Uterus (tissue), 3 donors: ENCODE measurements at regions not wholly inside any gene's neighbourhood (a gene's known extent, or its start where the extent isn't known, plus 50 kb on each side); places are given as distances from the start of the nearest gene placed in this dataset.

ENCODE experiments used
- DNase-seq, 2 donors: peaks; one replicate each; pipeline ENCODE4 v3.0.0-alpha.2; 2019 to 2020
- H3K27ac ChIP-seq, 2 donors: fragments of 200-600 bp; sonication (generic); 1 replicate in 1 of 2; 2 replicates in 1 of 2; pipeline ENCODE4 v1.5.1; 2016 to 2018
- H3K27me3 ChIP-seq, 2 donors: fragments of 200-600 bp; sonication (generic); one replicate each; pipeline ENCODE4 v1.5.1; 2018 to 2019; ENCODE audit warnings: control low read depth in 1 of 2
- H3K36me3 ChIP-seq, 2 donors: fragments of 200-600 bp; sonication (generic); one replicate each; pipeline ENCODE4 v1.5.1; 2019; ENCODE audit warnings: control low read depth in 1 of 2
- H3K4me1 ChIP-seq, 2 donors: fragments of 200-600 bp; sonication (generic); one replicate each; pipeline ENCODE4 v1.5.1; 2018 to 2019; ENCODE audit warnings: control low read depth in 1 of 2
- H3K4me3 ChIP-seq, 2 donors: fragments of 200-600 bp; sonication (generic); 1 replicate in 1 of 2; 2 replicates in 1 of 2; pipeline ENCODE4 v1.5.1; 2018 to 2019; ENCODE audit warnings: mild to moderate bottlenecking in 1 of 2
- H3K9me3 ChIP-seq, 2 donors: fragments of 200-600 bp; sonication (generic); one replicate each; pipeline ENCODE4 v1.5.1; 2019; ENCODE audit warnings: control low read depth in 1 of 2
- POLR2A ChIP-seq, 2 donors: fragments of 450-650 bp; IDR thresholded peaks; one replicate each; pipeline ENCODE4 v1.6.1; 2016; ENCODE audit warnings: antibody characterized with exemption in 2 of 2, mild to moderate bottlenecking in 1 of 2, moderate library complexity in 1 of 2
- intact Hi-C: fragments of 100-400 bp; cut with DNase I; formaldehyde crosslinking; loops from one replicate; pipeline ENCODE4 v1.15.1; 2023; ENCODE audit warnings: low total_unique reads
- TF ChIP-seq, protein P1 (sequence below), 4 experiments: fragments of 200-600 bp in 2 of 4; fragments of 450-650 bp in 2 of 4; sonication (generic) in 2 of 4; IDR thresholded peaks; one replicate each; pipeline ENCODE4 v1.5.1; 2016 to 2019; ENCODE audit warnings: antibody characterized with exemption in 4 of 4, mild to moderate bottlenecking in 2 of 4, moderate library complexity in 1 of 4
- donor health status: DM: yes; HTN: yes; CAD: no.

DNA sequence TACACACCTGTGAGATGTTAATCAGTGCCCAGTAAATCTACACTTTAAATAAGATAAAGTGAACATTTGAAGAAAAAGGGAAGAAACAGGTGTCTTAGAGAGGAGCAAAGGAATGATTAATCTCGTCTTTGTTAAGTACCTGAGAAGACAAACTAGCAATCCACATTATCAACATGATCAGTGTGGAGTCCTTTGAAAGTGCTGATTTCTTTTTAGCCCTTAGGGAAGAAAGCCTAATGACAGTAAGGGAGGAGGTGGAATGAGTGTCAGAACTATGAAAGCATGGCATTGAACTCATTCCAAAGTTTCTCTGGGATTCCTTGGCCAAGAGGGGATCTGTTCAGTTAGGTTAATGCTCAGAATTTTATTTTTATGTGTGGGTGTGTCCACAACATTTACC is 1109.0 kb upstream of the ACO1 start:
- no peaks in the 10 kb centered on the region for H3K4me1 ChIP-seq
- H3K27ac ChIP-seq = no peak overlapping the region
- no peak overlapping the region for H3K4me3 ChIP-seq
- H3K9me3 ChIP-seq = no peaks in the 10 kb centered on the region
- TF ChIP-seq, protein P1, sequence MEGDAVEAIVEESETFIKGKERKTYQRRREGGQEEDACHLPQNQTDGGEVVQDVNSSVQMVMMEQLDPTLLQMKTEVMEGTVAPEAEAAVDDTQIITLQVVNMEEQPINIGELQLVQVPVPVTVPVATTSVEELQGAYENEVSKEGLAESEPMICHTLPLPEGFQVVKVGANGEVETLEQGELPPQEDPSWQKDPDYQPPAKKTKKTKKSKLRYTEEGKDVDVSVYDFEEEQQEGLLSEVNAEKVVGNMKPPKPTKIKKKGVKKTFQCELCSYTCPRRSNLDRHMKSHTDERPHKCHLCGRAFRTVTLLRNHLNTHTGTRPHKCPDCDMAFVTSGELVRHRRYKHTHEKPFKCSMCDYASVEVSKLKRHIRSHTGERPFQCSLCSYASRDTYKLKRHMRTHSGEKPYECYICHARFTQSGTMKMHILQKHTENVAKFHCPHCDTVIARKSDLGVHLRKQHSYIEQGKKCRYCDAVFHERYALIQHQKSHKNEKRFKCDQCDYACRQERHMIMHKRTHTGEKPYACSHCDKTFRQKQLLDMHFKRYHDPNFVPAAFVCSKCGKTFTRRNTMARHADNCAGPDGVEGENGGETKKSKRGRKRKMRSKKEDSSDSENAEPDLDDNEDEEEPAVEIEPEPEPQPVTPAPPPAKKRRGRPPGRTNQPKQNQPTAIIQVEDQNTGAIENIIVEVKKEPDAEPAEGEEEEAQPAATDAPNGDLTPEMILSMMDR (IDR thresholded peaks at IDR 0.05) = no peak
- TF ChIP-seq POLR2A (IDR thresholded peaks at IDR 0.05) = no peak
- DNase-seq = no peak
- intact Hi-C loops = no loop called here
- no peaks in the 10 kb centered on the region for H3K27me3 ChIP-seq
- H3K36me3 ChIP-seq = peaks cover 0 to 3% of the 10 kb centered on the region in 2 donors

DNA sequence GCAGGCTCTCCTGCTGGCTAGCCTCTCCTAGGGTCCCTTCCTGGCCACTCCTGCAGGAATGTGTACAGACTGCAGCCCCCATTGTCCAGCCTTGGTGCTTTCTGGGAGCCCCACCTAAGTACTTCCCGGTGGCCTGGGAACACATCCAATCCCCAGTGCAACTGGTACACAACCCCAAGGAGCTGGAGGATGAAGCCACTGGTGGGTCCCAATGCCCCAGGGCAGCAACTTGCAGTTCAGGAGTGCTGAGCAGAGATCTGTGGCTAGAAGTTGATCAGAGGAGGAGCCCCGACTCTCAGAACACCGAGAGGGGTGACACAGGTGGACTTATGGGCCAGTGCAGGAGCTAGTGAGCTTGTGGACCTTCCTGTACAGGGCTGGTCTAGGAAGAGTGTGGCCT is 1093.7 kb upstream of the ACO1 start:
- TF ChIP-seq, protein P1 (IDR thresholded peaks at IDR 0.05) = no peak
- TF ChIP-seq POLR2A (IDR thresholded peaks at IDR 0.05) = no peak
- intact Hi-C loops = no loop called here
- Histone ChIP-seq H3K27me3 (no peaks in the 10 kb centered on the region), H3K4me1 (no peaks in the 10 kb centered on the region), H3K4me3 (no peak overlapping the region), H3K27ac (no peak overlapping the region), H3K9me3 (no peaks in the 10 kb centered on the region), H3K36me3 (no peaks in the 10 kb centered on the region)
- DNase-seq = no peak

DNA sequence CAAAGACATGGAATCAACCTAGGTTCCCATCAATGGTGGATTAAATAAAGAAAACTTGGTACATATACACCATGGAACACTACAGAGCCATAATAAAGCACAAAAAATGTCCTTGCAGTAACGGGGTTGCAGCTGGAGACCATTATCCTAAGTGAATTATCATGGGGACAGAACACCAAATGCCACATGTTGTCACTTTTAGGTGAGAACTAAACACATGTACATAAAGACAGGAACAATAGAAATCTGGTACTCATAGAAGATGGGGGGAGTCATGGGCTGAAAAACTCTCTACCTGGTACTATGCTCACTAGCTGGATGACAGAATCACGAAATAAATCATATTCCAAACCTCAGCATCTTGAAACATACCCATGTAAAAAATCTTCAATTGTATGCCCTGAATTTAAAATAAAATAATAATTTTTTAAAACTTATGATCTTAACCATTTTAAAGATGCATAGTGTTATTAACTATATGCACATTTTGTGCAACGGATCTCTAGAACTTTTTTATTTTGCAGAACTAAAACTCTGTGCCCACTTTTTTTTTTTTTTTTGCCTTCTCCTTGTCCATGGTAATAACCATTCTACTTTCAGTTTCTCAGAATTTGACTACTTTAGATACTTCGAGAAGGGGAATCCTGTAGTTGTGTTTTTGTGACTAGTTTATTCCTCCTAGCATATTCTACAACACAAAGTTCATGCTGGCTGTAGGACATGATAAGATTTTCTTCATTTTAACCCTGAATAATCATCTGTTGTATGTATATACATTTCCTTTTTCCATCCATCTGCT is 1081.6 kb upstream of the ACO1 start:
- Histone ChIP-seq H3K36me3 (no peaks in the 10 kb centered on the region), H3K9me3 (no peaks in the 10 kb centered on the region), H3K4me3 (no peak overlapping the region), H3K27ac (no peak overlapping the region), H3K27me3 (no peaks in the 10 kb centered on the region), H3K4me1 (no peaks in the 10 kb centered on the region)
- intact Hi-C loops = no loop called here
- no peak for TF ChIP-seq POLR2A (IDR thresholded peaks at IDR 0.05)
- TF ChIP-seq, protein P1 (IDR thresholded peaks at IDR 0.05) = no peak
- no peak for DNase-seq

DNA sequence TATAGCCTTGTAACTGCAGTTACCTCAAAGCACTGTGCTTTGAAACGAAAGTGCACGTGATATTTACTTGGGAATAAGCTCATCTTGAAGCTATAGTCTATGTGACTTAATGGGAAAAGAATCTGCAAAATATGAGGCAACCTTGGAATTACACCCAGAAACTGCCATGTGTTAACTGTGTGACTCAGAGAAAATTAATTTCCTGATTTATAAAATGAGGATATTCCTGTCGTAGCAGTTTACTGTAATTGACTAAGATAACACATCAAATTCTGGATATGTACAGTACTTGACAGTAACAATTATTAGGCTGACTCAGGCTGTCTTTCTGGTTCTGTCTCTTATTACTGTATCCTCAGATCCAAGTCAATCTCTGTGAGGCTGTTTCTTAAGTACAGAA is 1079.9 kb upstream of the ACO1 start:
- no peak for DNase-seq
- H3K9me3 ChIP-seq = no peaks in the 10 kb centered on the region
- TF ChIP-seq POLR2A (IDR thresholded peaks at IDR 0.05) = no peak
- TF ChIP-seq, protein P1 (IDR thresholded peaks at IDR 0.05) = no peak
- H3K27ac ChIP-seq = no peak overlapping the region
- H3K4me3 ChIP-seq = no peak overlapping the region
- intact Hi-C loops = no loop called here
- no peaks in the 10 kb centered on the region for H3K4me1 ChIP-seq
- H3K36me3 ChIP-seq = no peaks in the 10 kb centered on the region
- no peaks in the 10 kb centered on the region for H3K27me3 ChIP-seq

DNA sequence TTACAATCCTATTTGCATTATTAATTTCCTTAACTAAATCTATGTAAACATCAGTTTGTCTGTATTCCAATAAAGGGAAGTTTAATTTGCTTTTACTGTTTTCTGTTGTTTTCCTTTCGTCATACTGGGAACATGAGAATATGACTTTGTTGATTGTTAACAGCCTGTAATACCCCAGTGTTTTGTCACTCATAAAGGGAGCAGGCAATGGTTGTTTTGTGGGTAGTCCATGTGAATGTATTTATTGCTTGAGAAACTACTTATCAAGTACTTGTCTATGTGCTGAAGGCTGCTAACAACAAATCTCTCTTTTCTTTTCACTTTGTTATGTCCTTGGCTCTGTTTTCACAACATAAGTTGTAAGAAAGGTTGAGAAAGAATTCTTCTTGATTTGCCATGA is 1070.2 kb upstream of the ACO1 start:
- TF ChIP-seq, protein P1 (IDR thresholded peaks at IDR 0.05) = no peak

More for the DNA sequence above, 1070.2 kb upstream of the ACO1 start:
- Histone ChIP-seq H3K27me3 (no peaks in the 10 kb centered on the region), H3K9me3 (no peaks in the 10 kb centered on the region), H3K4me1 (no peaks in the 10 kb centered on the region), H3K27ac (no peak overlapping the region), H3K36me3 (no peaks in the 10 kb centered on the region), H3K4me3 (no peak overlapping the region)
- intact Hi-C loops = no loop called here
- DNase-seq = no peak
